SKM-1 (cell line): ENCODE measurements at regions not wholly inside any gene's neighbourhood (a gene's known extent, or its start where the extent isn't known, plus 50 kb on each side); places are given as distances from the start of the nearest gene placed in this dataset.
"Not testable (repeated sequence)": the region's sequence is repeated elsewhere in the genome, so short reads cannot be mapped to it uniquely, and the experiment has no call there.

Experiments used
- DNase-seq: peaks from one replicate; lab custom pipeline; 2025; ENCODE audit not compliant: unreplicated experiment; lab: John Stamatoyannopoulos, UW

GRCh38 chr18:62442391-62442790 is 80.4 kb upstream of the ZCCHC2 start:
- DNase-seq = no peak

DNA sequence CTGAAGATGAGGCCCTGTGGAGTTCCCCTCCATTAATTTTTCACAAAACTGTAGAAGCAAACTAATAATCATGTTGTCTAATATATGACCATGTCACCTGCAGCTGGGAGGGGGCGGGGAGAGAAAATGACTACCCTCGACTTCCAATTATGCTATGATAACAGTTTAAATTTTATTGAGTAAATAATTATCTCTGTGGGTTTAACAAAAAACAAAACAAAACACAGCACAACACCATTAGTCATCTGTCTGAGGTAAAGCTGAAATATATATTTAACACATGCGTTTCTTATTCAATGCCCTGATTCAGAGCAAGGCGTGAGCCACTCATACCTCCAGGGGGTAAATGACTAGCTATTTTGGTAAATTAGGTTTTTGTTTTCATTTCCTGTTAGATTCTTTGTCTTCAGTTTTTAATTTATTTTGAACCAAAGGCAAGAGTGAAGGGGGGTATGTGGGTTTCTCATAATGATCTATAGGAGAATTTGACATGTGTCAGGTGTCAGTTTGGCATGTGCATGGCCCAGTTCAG is 77.4 kb upstream of the ZCCHC2 start:
- DNase-seq = no peak

- no peak for DNase-seq
These were observed 76.3 kb upstream of the ZCCHC2 start for GRCh38 chr18:62446511-62446910.

GRCh38 chr18:62447652-62448051 is 75.2 kb upstream of the ZCCHC2 start:
- DNase-seq = no peak

GRCh38 chr18:62448426-62448825 is 74.4 kb upstream of the ZCCHC2 start:
- no peak for DNase-seq

- DNase-seq = no peak
These were observed 73.2 kb upstream of the ZCCHC2 start for GRCh38 chr18:62449490-62450104.

GRCh38 chr18:62450175-62450545 is 72.7 kb upstream of the ZCCHC2 start:
- DNase-seq = no peak

GRCh38 chr18:62450546-62451410 is 72.0 kb upstream of the ZCCHC2 start:
- peak; percentile 72 for DNase-seq

DNA sequence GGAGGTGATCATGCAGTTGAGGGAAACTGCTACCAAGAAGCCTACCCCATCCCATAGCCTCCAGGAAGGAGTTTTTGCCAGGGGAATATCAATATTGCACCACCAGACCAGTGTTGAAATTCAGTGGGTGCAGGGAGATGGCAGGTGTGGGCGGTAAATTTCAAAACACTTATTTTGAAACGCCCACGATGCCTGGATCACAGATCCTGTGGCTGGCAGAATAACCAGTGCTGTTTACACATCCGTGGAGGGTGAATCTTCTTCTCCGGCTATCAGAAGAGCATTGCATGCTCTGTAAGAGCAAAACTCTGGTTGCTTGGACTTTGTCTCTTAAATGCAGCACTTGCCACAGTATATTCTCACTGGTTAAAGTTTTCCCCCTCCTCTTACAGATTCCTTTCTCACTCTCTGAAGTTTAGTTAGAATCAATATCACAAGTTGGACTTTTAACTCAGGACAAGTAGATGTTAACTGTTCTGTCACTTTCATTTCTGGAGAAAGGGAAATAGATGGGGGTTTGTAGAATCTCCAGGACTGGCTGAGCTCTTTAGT is 70.5 kb upstream of the ZCCHC2 start:
- peak; percentile 34 for DNase-seq

GRCh38 chr18:62453864-62454263 is 69.0 kb upstream of the ZCCHC2 start:
- DNase-seq = peak; percentile 23

- DNase-seq = no peak
These were observed 68.3 kb upstream of the ZCCHC2 start for GRCh38 chr18:62454527-62454926.

GRCh38 chr18:62455222-62455621 is 67.6 kb upstream of the ZCCHC2 start:
- DNase-seq = no peak

DNA sequence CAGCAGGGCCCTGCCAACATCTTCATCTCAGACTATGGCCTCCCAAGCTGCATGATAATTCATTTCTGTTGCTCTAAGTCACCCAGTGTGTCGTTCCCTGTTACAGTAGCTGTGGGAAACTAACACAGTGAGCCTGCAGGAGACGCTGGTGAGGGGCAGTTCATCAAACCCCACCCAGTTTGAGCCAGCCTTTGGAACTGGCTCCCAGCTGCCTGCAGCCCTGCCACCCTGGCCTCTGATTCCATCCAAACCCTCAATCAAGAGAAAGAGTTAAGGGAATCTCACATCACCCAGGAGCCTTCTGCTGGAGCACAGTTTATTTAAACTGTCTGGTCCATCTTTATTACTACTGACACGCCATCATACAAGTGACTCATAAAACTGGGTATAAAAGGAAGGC is 64.9 kb upstream of the ZCCHC2 start:
- no peak for DNase-seq

GRCh38 chr18:62458346-62458745 is 64.5 kb upstream of the ZCCHC2 start:
- no peak for DNase-seq

GRCh38 chr18:62458868-62459716 is 63.7 kb upstream of the ZCCHC2 start:
- DNase-seq = no peak

GRCh38 chr18:62460851-62461300 is 61.9 kb upstream of the ZCCHC2 start:
- peak; percentile 34 for DNase-seq

DNA sequence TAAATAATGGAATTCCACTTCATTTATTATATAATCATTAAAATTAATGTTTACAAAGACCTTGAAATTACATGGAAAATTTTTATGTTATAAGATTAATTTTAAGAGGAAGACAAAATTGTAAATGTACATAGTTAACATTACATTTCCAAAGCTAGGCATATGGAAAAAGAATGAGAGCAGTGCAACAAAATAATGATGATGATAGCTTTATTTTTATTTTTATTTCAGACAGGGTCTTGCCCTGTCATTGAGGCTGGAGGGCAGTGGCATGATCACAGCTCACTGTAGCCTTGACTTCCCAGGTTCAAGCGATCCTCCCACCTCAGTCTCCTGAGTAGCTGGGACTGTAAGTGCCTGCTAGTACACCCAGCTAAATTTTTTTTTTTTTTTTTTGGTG is 61.2 kb upstream of the ZCCHC2 start:
- DNase-seq = no peak

DNA sequence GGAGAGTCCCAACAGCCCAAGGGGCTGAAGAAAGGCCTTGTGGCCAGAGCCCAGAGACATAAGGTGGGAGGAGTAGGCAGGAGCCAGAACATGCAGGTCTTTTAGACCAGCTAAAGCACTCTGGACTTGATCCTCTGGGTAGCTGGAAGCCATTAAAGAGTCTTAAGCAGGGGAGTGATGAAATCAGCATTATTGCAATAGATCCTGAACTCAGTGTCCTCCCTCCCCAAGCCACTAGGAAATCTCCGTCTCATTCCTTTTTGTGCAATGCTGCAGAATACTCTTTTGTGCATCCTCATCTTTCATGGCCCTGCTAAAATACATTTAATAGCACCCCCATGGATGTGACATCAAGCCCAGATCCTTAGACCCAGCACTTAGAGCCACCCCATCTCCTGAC is 58.6 kb upstream of the ZCCHC2 start:
- DNase-seq = no peak

GRCh38 chr18:62469131-62469530 is 53.7 kb upstream of the ZCCHC2 start:
- DNase-seq = not testable (repeated sequence)
